Adrenal gland (tissue), 5 donors: ENCODE measurements at regions not wholly inside any gene's neighbourhood (a gene's known extent, or its start where the extent isn't known, plus 50 kb on each side); places are given as distances from the start of the nearest gene placed in this dataset.

ENCODE experiments used
- POLR2A ChIP-seq, 2 donors: fragments of 450-650 bp; IDR thresholded peaks; one replicate each; pipeline ENCODE4 v1.6.1; 2017; ENCODE audit warnings: antibody characterized with exemption in 2 of 2, mild to moderate bottlenecking in 2 of 2, moderate library complexity in 1 of 2
- TF ChIP-seq, protein P1 (sequence below), 6 experiments: fragments of 450-650 bp in 4 of 6; fragments of 200-600 bp in 2 of 6; sonication (generic) in 1 of 6; IDR thresholded peaks; 1 replicate in 5 of 6; 2 replicates in 1 of 6; pipeline versions ENCODE4 v1.5.1 to v1.8.0; 2016 to 2021; ENCODE audit warnings: antibody characterized with exemption in 6 of 6, mild to moderate bottlenecking in 2 of 6, moderate library complexity in 1 of 6
- donor health status: DM: no; HTN: no; CAD: no.

GRCh38 chr2:76154981-76155380 is 444.3 kb upstream of the GCFC2 start:
- TF ChIP-seq POLR2A (IDR thresholded peaks at IDR 0.05) = no peak
- TF ChIP-seq, protein P1, sequence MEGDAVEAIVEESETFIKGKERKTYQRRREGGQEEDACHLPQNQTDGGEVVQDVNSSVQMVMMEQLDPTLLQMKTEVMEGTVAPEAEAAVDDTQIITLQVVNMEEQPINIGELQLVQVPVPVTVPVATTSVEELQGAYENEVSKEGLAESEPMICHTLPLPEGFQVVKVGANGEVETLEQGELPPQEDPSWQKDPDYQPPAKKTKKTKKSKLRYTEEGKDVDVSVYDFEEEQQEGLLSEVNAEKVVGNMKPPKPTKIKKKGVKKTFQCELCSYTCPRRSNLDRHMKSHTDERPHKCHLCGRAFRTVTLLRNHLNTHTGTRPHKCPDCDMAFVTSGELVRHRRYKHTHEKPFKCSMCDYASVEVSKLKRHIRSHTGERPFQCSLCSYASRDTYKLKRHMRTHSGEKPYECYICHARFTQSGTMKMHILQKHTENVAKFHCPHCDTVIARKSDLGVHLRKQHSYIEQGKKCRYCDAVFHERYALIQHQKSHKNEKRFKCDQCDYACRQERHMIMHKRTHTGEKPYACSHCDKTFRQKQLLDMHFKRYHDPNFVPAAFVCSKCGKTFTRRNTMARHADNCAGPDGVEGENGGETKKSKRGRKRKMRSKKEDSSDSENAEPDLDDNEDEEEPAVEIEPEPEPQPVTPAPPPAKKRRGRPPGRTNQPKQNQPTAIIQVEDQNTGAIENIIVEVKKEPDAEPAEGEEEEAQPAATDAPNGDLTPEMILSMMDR (IDR thresholded peaks at IDR 0.05) = no peak
